Activated naive CD4-positive, alpha-beta T cell treated with anti-CD3 and anti-CD28 coated beads, Interleukin-2, amount 10 ng/mL, durations not matched to agents 7 days and 5 days (primary cell): ENCODE measurements at regions not wholly inside any gene's neighbourhood (a gene's known extent, or its start where the extent isn't known, plus 50 kb on each side); places are given as distances from the start of the nearest gene placed in this dataset.

Experiments
- CTCF ChIA-PET: fragments of 350-600 bp; sonication (Branson Sonifier 250); formaldehyde crosslinking; loops from one replicate; lab custom pipeline; 2021; ENCODE audit warnings: antibody characterized with exemption; lab: Charles Lee
- DNase-seq: peaks from one replicate; pipeline ENCODE4 v3.0.0-alpha.2; 2020
- H3K27ac Mint-ChIP-seq: one replicate; pipeline ENCODE4 v1.8.0; 2021; ENCODE audit warnings: mild to moderate bottlenecking, moderate library complexity, mixed read lengths
- H3K27me3 Mint-ChIP-seq: one replicate; pipeline ENCODE4 v1.8.0; 2021; ENCODE audit warnings: mild to moderate bottlenecking, mixed read lengths
- H3K36me3 Mint-ChIP-seq: one replicate; pipeline ENCODE4 v1.8.0; 2021; ENCODE audit warnings: mixed read lengths
- H3K4me1 Mint-ChIP-seq: one replicate; pipeline ENCODE4 v1.8.0; 2021; ENCODE audit warnings: mixed read lengths
- H3K4me3 Mint-ChIP-seq: one replicate; pipeline ENCODE4 v1.8.0; 2021; ENCODE audit warnings: mild to moderate bottlenecking, moderate library complexity, mixed read lengths
- H3K9me3 Mint-ChIP-seq: one replicate; pipeline ENCODE4 v1.8.0; 2021; ENCODE audit warnings: mixed read lengths

DNA sequence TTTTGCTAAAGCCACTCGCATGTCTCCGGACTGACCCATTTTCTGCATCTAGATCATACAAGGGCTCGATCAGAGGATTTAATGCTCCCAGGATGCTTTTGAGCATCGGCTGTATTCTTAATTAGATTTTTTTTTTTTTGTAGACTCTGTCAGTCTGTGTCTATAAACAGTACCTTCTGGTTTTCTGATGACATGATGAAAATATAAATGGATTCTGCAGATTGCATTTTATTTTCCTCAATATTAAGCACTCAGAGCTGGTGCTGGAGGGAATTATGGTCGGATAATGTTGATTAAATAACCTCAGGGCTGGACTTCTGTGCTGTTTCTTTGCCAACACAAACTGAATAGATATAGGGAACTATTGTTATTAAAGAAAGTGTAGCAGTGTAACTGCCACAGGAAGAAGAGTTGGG, 57.1 kb upstream of the LIMCH1 start:
- Mint-ChIP-seq H3K4me1 (no peaks in the 10 kb centered on the region), H3K9me3 (no peaks in the 10 kb centered on the region), H3K4me3 (no peak overlapping the region), H3K27ac (no peak overlapping the region), H3K36me3 (no peaks in the 10 kb centered on the region), H3K27me3 (no peaks in the 10 kb centered on the region)
- DNase-seq: no peak
- CTCF ChIA-PET: no interaction called here

DNA sequence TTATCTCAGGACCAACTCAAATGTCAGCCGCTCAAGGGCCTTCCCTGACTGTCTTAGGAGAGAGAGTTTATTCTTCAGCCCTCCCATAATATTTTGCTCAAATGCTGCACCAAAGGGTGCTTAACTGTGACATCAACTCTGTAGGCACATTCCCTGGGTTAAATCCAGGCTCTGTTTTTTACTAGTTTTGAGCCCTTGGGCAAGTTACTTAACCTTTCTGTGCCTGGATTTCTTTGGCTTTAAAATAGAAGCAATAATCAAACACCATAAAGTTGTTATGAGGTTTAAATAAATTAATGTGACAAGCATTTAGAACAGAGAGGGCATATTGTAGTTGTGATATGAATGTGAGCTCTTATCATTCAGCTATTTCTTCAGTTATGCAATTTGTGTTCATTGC, 54.2 kb upstream of the LIMCH1 start:
- Mint-ChIP-seq H3K36me3 (no peaks in the 10 kb centered on the region), H3K4me1 (no peaks in the 10 kb centered on the region), H3K9me3 (no peaks in the 10 kb centered on the region), H3K27ac (no peak overlapping the region), H3K27me3 (no peaks in the 10 kb centered on the region), H3K4me3 (no peak overlapping the region)
- CTCF ChIA-PET: no interaction called here
- no peak for DNase-seq

DNA sequence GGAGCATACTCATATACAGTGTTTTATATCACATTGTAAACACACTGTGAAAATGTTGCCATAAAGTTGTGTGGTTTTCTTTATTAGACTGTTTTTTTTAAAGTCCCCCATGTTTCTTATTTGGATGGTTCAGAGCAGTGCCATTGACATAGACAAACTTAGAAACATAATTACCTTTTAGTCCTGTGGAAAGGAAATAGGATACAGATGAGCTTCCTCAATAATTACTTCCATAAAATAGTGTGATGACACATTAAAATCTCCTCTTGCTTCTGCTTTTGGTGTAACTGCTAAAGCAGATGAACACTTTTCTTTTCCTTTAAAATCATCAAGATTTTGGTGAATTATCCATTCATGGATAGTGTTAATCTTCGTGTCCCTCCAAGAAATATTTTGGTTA, 52.9 kb upstream of the LIMCH1 start:
- no peaks in the 10 kb centered on the region for H3K9me3 Mint-ChIP-seq
- H3K27me3 Mint-ChIP-seq: no peaks in the 10 kb centered on the region
- no peak overlapping the region for H3K27ac Mint-ChIP-seq
- CTCF ChIA-PET: no interaction called here
- DNase-seq: no peak
- H3K4me1 Mint-ChIP-seq: no peaks in the 10 kb centered on the region
- H3K36me3 Mint-ChIP-seq: no peaks in the 10 kb centered on the region
- no peak overlapping the region for H3K4me3 Mint-ChIP-seq

DNA sequence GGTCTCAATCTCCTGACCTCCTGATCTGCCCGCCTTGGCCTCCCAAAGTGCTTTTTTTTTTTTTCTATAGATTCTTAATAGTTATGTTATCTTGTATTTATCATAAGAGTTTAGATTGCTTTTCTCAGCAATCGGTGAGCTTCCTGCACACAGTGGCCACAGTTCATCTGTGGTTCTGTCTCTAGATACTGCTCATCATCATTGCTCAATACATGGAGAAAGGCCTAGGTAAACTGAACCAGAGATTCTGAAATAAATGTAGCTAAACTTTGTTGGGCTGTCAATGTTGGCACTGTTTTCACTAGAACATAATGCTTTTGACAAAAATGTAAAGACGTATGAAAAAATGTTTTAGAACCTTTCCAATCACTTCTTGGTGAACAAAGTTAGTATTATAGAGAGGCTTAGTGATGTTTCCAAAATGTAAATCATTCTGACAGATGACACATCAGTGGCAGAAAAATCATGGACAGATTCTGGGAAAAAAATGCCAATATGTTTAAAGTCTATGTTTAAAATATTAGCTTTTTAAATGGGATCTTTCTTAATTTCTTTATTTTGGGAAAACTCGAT, 50.0 kb upstream of the LIMCH1 start:
- H3K27me3 Mint-ChIP-seq: no peaks in the 10 kb centered on the region
- no peak overlapping the region for H3K27ac Mint-ChIP-seq
- H3K36me3 Mint-ChIP-seq: no peaks in the 10 kb centered on the region
- H3K4me1 Mint-ChIP-seq: no peaks in the 10 kb centered on the region
- H3K9me3 Mint-ChIP-seq: peaks cover 3% of the 10 kb centered on the region
- no peak overlapping the region for H3K4me3 Mint-ChIP-seq
- no peak for DNase-seq
- CTCF ChIA-PET: no interaction called here
